22Rv1 (cell line): ENCODE measurements at regions not wholly inside any gene's neighbourhood (a gene's known extent, or its start where the extent isn't known, plus 50 kb on each side); places are given as distances from the start of the nearest gene placed in this dataset.
"Not testable (repeated sequence)": the region's sequence is repeated elsewhere in the genome, so short reads cannot be mapped to it uniquely, and the experiment has no call there.

Source experiments
- H3K27ac ChIP-seq: fragments of 450-650 bp; 2 replicates; pipeline ENCODE4 v1.5.1; 2017

DNA sequence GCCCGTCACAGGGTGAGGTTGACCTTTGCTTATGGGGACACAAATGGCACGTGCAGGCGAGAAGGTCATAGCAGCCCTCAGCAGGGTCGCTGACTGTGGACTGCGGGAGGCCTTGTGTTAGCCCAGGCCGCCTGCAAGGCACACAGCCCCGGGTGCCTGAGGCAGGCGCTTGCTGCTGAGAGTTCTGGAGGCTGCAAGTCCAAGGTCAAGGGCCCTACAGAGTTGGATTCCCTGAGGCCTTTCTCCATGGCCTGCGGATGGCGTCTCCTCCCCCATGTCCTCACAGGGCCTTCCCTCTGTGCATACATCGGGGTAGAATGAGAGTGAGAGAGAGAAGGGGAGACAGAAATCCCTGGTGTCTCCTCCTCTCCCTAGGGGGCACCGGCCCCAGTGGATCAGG, 202.3 kb downstream of the BANP start:
- not testable (repeated sequence) for H3K27ac ChIP-seq

DNA sequence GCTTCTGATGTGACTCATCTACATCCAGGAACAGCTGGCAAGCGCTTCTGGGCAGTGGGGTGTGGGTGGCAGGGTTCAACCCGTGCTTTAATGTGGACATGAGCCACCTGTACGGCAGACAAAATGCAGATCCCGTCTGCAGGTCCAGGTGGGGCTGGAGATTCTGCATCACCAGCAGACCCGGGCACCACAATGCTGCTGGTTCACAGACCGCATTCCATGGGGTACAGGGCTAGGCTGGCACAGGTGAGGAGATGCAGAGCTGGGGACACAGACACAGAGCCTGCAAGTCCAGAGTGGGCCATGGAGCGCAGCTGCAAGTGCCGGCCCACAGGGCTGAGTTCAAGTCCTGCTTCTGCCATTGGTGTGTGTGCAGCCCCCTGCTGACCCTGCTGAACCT, 203.7 kb downstream of the BANP start:
- H3K27ac ChIP-seq: not testable (repeated sequence)

DNA sequence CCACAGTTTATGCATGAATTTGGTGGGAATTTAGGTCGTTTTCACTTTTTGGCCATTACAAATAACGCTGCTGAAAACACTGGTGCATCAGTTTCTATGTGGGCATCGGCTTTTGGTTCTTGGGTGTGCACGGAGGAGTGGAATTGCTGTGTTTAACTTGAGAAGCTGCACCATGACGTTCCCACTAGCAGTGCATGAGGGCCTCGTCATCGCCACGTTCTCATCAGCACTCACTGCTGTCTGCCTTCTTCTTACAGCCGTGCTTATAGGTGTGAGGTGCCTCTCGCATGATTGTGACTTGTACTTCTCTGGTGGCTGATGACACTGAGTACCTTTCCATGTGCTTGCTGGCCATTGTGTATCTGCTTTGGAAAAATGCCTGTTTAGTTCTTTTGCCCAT, 204.4 kb downstream of the BANP start:
- not testable (repeated sequence) for H3K27ac ChIP-seq

DNA sequence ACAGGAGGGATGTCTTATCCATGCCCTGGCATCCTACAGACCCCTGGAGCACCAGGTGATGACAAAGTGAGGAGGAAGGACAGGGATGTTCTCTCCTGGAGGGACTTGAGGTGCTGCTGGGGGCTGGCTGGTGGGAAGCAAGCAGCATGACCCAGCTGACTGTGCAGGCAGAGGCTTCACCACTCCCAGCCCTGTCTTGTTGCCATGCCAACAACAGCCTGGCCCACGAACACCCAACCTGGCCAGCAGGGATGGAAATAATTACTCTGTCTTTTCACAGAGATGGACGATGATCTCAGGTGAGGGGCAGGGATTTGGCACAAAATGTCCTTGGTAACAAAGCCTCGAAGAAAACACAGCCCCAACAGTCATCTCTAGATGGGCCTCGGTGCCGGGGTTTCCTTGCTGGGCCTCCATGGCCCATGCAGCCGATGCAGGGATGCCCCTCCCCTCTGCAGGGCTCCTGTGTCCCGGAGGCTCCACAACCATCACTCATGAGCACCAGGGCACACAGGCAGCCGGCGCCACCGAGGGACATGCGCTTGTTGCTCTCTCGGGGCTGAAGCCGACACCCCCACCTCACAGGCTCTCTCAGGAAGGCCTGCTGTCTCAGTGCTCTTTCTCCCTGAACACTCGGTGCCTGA, 205.5 kb downstream of the BANP start:
- H3K27ac ChIP-seq: not testable (repeated sequence)

DNA sequence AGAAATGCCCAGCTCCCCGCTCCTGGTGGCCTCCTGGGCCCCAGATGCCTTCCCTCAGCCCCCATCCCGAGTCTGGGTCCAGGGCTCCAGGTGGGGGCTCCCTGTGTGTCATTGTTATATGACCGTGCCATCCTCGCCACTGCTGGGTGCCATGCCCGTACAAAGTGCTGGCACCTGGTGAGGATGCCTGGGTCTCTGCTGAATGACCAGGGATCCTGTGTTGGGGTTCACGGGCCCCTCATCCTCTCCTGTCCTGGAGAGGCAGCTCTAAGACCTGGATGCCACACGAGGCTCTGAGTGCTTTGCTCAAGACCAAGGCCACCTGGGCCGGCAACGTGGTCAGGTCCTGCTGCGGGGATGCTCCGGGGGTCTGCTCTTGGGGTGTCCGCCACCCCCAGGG, 206.5 kb downstream of the BANP start:
- H3K27ac ChIP-seq: not testable (repeated sequence)

DNA sequence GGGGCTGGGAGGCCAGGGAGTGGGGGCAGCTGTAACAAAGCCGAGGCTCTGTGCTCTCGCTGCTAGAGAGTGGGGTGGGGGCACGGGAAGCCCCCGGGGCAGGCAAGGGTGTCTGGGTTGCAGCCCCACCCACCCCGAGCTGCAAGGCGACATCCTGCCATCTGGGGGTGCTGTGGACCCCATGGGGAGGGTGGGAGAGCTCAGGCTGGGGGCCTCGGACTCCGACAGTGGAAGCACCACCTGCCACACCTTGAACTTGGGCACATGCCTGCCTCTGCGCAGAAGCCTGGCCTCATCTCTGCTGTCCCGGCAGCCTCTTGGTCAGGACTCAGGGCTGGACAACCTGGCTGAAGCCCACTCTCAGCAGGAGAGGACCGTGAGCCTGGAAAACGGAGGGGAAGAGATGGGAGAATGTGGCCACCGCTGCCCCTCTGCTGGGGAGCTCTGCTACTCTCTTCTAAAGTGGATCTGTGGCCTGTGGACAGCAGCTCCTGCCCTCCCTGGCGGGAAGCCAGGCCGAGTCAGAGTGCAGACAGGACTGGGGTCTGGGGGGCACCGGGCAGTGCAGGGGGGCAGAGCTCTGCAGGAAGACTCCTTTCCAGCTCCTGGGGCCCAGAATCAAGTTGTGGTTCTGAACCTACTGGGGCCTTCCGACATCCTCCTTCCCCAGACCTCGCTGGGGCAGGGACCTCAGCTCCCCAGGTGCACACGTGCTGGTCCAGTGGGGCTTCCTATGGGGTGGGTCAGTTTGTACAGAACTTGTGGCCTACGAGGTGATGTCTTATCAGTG, 207.2 kb downstream of the BANP start:
- H3K27ac ChIP-seq: not testable (repeated sequence)

DNA sequence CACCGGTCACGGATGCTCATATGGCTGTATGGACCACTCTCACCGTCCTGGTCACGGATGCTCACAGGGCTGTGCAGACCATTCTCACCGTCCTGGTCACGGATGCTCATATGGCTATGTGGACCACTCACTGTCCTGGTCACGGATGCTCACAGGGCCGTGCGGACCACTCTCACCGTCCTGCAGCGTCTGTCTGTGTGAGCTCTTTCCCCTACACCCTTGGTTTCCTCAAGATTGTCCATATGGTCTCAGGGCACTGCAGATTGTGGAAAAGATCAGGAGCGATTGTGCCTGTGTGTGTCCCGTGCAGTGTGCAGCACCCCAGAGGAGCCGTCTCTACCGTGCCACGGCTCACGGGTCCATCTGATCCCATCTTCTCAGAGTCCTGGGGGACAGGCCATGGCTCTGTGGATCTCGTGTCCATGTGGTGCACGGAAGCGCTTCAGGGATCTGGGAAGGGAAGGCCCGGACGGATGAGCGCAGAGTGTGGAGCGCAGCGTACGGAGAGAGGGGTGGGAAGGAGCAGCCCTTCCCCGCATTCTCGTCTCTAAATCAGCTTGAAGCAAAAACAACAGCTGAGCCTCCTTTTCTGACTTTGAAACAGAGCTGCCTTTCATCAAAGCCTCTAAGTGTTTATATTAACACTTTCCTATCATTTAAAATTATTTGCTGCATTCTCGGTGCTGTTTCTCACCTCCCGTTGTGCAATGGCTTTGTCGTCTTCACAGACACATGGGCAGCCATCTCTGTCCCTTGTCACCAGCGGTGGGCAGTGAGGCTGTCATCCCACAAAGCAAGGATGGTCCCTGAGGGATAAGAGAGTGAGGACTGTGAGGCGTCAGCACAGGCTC, 208.0 kb downstream of the BANP start:
- H3K27ac ChIP-seq: not testable (repeated sequence)

DNA sequence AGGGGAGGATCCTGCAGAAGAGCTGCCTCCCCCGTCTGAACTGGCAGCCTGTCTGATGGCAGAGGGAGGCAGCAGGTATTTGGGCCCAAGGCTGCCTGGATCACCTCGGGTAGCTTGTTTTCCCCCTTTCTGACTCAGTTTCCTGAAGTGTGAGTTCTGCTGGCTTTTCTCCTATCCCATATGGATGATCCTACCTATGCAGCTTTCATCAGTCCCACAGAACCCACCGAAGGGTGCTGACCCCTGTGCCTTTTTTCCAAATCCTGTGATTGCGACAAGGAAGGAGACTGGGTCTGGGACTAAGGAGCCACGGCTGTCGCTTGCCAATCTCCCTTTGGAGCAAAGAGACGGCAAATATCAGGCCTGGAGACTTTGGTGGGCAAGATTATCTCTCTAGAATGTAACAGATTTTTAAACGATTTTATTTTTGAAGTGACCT, 208.7 kb downstream of the BANP start:
- H3K27ac ChIP-seq: not testable (repeated sequence)

DNA sequence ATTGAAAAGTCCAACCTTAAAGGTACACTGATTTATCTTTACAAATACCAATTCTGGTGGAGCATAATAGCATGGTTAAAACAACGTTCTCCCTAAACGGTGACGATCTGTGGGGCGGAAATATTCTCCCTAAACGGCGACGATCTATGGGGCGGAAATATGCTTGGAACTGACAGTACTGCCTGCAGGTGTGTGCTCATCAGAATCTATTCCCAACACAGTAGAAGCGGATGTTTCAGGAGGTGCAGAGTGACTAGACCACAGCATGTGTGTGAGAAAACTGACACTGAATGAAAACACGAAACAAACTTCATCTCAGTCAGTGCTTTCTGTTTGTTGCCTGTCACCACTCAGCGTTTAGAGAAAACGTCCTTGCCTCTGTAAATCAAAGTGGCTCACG, 210.0 kb downstream of the BANP start:
- not testable (repeated sequence) for H3K27ac ChIP-seq

DNA sequence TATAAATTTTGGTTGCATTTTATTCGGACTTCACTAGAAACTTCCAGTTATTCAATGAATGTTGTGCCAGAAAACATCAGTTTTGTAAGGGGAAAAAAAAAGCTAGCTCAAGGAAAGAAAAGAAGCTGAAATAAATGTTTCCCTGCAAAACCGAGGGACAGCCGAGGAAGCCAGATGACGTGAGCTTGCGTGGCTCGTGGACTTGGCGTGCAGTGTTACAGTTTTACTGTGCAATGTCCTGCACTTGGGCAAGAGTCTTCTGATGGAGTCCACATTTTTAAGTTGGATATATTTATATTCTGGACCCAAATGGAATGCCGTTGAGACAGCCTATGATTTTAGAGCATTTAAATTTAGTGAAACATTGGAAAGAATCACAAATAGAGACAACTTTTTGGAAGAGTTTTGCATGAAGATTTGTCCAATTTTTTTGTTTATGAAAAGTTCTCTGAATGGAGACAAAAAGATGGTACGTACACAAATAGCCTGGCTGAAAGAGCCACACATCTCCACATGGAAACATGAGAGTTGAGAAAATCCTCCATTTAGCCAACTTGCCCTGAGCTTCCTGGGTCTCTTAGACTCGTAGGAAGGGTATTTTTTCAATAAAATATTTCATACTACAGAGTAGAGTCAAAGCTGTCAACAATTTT, 210.5 kb downstream of the BANP start:
- H3K27ac ChIP-seq: not testable (repeated sequence)

DNA sequence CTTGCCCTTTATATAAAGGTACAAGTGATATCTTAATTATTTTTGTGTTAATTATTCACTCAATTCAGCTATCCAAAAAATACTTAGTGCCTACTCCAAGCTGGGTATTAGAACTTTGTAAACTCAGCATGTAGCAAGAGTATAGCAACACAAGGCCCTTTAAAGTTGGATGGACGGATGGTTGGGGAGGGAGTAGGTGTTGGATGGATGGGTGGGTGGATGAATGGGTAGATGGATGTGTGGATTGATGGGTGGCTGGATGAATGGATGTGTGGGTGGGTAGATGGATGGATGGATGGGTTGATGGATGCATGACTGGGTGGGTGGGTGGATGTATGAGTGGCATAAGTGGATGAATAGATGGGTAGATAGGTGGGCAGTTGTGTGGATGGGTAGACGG, 211.5 kb downstream of the BANP start:
- not testable (repeated sequence) for H3K27ac ChIP-seq

DNA sequence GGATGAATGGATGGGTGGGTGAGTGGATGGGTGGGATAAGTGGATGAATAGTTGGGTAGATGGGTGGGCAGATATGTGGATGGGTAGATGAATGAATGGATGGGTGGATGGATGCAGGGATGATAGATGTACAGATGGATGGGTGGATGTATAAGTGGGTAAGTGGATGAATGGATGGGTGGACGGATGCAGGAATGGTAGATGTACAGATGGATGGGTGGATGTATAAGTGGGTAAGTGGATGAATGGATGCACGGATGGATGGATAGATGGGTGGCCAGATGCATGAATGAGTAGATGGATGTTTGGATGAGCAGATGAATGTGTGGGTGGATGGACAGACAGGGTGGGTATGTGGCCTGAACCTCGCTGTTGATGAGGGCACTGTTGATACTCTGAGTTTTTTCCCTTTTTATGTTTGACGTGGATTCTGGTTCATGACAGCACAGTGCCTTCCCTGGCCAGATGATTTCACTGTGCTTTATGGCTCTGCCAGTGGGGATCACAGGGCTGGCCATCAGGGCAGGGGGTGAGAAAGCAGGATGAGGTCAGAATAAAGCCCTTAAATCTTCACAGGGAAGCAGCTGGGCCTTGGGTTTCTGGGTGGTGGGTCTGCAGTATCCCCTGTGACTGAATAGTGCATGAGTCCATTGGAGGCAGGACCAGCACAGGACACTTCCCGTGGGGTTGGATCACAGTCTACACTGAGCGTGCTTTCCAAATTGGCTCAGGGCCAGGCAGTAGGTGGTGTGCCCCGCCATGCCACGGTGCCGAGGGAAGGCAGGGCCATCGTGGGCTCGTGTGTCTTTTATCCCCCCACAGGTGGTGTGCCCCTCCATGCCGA, 213.2 kb downstream of the BANP start:
- not testable (repeated sequence) for H3K27ac ChIP-seq

DNA sequence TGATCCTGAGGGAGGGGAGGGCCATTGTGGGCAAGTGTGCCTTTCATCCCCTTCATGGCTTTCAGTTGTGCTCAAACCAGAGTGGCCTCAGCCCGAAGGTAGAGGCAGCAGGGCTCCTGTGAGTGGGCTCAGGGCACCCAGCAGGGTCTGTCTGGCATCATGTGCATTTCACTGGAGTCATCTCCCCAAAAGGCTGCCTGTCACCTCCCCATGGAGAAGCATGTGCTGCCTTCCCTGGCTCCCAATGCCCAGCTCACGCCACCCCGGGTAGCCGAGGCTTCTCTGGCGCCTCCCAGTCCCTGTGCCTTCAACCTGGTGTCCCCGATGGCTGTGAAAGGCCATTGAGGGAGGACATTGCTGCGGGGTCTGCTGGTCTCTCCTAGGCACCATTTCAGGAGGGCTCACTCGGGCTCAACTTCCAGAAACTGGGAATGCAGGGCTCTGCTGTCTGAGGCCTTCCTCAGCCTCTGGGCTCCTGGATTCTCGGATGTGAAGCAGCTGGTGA, 213.9 kb downstream of the BANP start:
- H3K27ac ChIP-seq: not testable (repeated sequence)

DNA sequence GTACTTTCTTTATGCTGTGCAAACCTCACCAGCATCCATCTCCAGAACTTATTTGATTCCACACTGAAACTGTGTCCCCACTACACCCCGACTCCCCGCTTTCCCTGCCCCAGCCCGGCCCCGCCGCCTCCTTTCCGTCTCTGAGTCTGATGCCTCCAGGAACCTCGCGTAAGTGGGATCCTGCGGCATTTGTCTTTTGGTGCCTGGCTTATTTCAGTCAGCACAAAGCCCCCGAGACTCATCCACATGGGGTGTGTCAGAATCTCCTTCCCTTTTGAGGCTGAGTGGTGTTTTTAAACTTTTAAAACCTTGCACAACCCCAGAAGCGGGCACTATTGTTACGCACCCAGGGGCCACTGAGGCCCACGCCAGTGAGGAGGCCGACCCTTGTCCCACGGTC, 214.4 kb downstream of the BANP start:
- not testable (repeated sequence) for H3K27ac ChIP-seq

DNA sequence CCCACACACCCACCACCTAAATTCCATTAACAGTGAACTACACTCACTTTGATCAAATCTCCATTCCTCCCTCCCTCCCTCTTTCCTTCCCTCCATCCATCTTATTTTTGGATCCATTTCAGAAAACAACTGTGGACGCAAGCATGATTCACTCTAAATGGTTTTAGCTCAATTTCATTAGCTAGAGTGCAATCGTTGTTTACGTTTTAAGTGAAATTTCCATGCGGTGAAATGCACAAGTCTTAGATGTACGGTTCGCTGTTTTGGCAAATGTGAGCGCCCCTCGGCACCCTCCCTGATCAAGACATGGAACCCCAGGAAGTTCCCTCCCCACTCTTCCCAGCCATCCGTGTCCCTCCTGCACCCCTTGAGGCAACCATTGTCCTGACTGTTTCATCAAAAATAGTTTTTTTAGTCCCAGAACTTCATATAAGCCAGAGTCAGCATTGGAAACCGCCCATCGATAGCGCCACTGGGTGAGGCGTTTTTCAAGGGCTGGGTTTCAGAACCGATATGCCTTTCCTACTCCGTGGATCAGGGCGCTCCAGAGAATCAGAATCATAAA, 215.1 kb downstream of the BANP start:
- not testable (repeated sequence) for H3K27ac ChIP-seq

DNA sequence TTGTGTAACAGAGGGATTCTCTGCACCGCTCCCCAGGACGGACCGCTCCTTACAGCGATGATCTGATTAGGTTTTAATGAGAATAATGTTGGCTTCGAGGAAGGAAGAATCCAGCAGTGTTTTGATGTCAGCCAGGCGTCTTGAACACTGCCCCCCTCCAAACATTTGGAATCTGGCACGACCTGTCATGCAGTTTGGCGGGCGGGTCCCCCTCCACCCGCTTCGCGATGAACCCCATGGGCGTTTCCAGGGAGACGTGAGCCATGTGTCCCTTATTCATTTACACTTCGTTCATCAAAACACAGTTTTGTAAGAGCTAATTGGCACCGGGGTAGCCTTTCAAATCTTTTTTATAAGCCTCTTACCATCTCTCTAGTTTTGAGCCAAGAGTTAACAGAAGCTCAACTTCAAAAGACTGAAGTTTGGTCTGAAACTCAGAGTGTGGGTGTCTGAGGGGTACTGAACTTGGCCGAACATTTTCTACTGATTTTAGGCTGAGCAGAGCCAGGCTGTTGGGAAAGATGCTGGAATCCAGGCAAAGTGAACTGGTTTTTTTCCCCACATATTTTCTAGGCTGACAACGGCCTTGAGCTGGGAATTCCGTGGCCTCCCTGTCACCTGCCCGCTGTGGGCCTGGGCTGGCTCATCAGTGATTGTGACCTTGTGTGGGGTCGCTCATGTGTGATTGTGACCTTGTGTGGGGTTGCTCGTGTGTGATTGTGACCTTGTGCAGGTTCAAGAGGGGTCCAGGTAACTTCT, 214.8 kb upstream of the ZNF469 start:
- not testable (repeated sequence) for H3K27ac ChIP-seq

DNA sequence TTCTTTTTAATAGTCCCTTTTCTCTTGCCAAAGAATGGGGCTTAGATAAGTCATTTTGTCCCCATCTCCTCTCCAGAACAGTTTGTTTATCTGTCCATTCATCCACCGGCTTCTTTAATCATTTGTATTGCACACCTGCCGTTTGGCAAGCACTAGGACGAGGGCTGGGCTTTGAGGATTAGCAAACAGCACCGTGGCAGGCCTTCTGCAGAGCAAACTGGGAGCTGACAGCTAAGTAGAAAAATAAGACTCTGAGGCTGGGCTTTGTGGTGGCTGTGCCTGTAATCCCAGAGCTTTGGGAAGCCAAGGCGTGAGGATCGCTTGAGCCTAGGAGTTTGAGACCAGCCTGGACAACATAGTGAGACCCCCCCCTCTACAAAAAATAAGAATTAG, 214.2 kb upstream of the ZNF469 start:
- H3K27ac ChIP-seq: not testable (repeated sequence)

DNA sequence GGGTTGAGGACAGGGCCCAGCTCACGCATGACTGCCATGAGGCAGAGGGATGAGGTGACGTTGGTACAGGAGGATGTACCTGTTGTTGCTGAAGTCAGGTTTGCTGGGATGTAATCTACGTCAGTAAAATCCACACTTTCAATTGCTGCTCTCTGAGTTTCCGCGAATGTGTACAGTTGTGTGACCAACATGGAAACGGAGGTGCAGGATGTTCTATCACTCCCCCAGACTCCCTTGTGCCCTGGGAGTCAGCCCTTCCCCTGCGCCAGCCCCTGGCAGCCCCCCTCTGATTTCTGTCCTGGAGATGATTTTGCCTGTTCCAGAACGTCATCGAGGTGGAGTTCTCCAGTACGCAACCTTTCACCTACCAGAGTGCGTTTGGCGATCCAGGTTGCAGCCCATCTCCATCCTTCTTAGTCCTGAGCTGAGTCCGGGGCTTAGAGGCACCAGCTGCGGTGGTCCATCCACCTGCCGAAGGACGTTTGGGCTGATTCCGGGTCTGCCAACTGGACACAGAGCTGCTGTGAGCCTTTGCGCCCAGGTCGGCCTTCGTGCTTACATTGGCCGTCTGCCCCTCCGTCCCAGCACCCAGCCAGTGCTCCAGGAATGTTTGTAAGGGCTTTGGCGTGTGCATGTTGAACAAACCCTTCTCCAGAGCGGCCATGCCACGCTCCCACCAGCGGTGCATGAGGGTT, 213.5 kb upstream of the ZNF469 start:
- not testable (repeated sequence) for H3K27ac ChIP-seq

DNA sequence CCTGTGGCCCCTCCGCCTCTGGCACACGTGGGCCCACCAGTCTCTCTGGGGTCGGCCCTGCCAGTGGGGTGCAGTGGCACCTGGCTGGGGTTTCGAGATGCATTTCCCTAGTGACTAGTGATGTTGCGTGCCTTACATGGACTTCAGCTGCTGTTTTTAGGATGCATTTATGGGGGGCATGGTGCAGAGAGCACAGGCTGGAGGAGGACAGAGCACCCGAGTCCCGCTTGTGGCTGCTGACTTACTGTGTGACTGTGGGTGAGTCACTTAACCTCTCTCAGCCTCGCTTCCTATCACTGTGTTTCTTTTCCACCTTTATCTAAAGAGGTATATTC, 213.0 kb upstream of the ZNF469 start:
- H3K27ac ChIP-seq: not testable (repeated sequence)
